Central memory CD8-positive, alpha-beta T cell (primary cell): ENCODE measurements at regions not wholly inside any gene's neighbourhood (a gene's known extent, or its start where the extent isn't known, plus 50 kb on each side); places are given as distances from the start of the nearest gene placed in this dataset.

Source experiments
- ATAC-seq: fragments of 150-1000 bp; cut with Tn5 transposase; replicated peaks from 2 replicates; pipeline ENCODE4 v1.10.0; 2022; ENCODE audit warnings: mild to moderate bottlenecking, moderate FRiP score, moderate number of reproducible peaks; ENCODE audit not compliant: poor library complexity, severe bottlenecking; ENCODE audit errors: extremely low read depth
- DNase-seq, 2 donors: peaks; one replicate each; pipeline ENCODE4 v3.0.0; 2021; ENCODE audit warnings: low spot score in 2 of 2
- H3K27ac Mint-ChIP-seq: one replicate; pipeline ENCODE4 v1.8.0; 2022; ENCODE audit warnings: low read depth, mild to moderate bottlenecking, moderate library complexity, mixed read lengths
- H3K27me3 Mint-ChIP-seq: one replicate; pipeline ENCODE4 v1.8.0; 2022; ENCODE audit warnings: mixed read lengths
- H3K36me3 Mint-ChIP-seq: one replicate; pipeline ENCODE4 v1.8.0; 2022; ENCODE audit warnings: mild to moderate bottlenecking, moderate library complexity, mixed read lengths; ENCODE audit not compliant: insufficient read depth
- H3K4me1 Mint-ChIP-seq: one replicate; pipeline ENCODE4 v1.8.0; 2022; ENCODE audit warnings: mixed read lengths
- H3K4me3 Mint-ChIP-seq: one replicate; pipeline ENCODE4 v1.8.0; 2022; ENCODE audit warnings: mild to moderate bottlenecking, moderate library complexity, mixed read lengths
- H3K9me3 Mint-ChIP-seq: one replicate; pipeline ENCODE4 v1.8.0; 2022; ENCODE audit warnings: mixed read lengths

- ATAC-seq: no peak
- no peak overlapping the region for H3K27ac Mint-ChIP-seq
These were observed 93.4 kb upstream of the IRX4 start for GRCh38 chr5:1975898-1976765.

GRCh38 chr5:1975406-1975715 lies 92.6 kb upstream of the IRX4 start:
- Mint-ChIP-seq H3K36me3 (no peaks in the 10 kb centered on the region), H3K27ac (no peak overlapping the region), H3K4me1 (no peaks in the 10 kb centered on the region), H3K4me3 (no peak overlapping the region), H3K9me3 (peaks cover 4% of the 10 kb centered on the region), H3K27me3 (peaks cover 51% of the 10 kb centered on the region)
- DNase-seq: no peak
- no peak for ATAC-seq

More at GRCh38 chr5:1975898-1976765, 93.4 kb upstream of the IRX4 start:
- H3K4me3 Mint-ChIP-seq: no peak overlapping the region
- no peaks in the 10 kb centered on the region for H3K36me3 Mint-ChIP-seq
- peaks cover 4% of the 10 kb centered on the region for H3K9me3 Mint-ChIP-seq
- H3K27me3 Mint-ChIP-seq: peaks cover 53% of the 10 kb centered on the region
- H3K4me1 Mint-ChIP-seq: no peaks in the 10 kb centered on the region
- no peak for DNase-seq

- no peak overlapping the region for H3K4me3 Mint-ChIP-seq
- no peak for DNase-seq
These were observed 92.0 kb upstream of the IRX4 start for GRCh38 chr5:1974501-1975405.

GRCh38 chr5:1974081-1974480 lies 91.4 kb upstream of the IRX4 start:
- no peak overlapping the region for H3K27ac Mint-ChIP-seq
- no peak for ATAC-seq
- H3K9me3 Mint-ChIP-seq: no peaks in the 10 kb centered on the region
- peaks cover 40% of the 10 kb centered on the region for H3K27me3 Mint-ChIP-seq
- no peaks in the 10 kb centered on the region for H3K36me3 Mint-ChIP-seq
- H3K4me3 Mint-ChIP-seq: no peak overlapping the region
- DNase-seq: no peak
- no peaks in the 10 kb centered on the region for H3K4me1 Mint-ChIP-seq

More at GRCh38 chr5:1974501-1975405, 92.0 kb upstream of the IRX4 start:
- Mint-ChIP-seq H3K4me1 (no peaks in the 10 kb centered on the region), H3K36me3 (no peaks in the 10 kb centered on the region), H3K27ac (no peak overlapping the region), H3K9me3 (peaks cover 3% of the 10 kb centered on the region), H3K27me3 (peaks cover 45% of the 10 kb centered on the region)
- no peak for ATAC-seq

GRCh38 chr5:1973391-1974013 lies 90.8 kb upstream of the IRX4 start:
- DNase-seq (no peak), ATAC-seq (no peak)
- Mint-ChIP-seq H3K36me3 (no peaks in the 10 kb centered on the region), H3K9me3 (no peaks in the 10 kb centered on the region), H3K4me3 (no peak overlapping the region), H3K4me1 (no peaks in the 10 kb centered on the region), H3K27ac (no peak overlapping the region), H3K27me3 (peaks cover 40% of the 10 kb centered on the region)

- Mint-ChIP-seq H3K36me3 (no peaks in the 10 kb centered on the region), H3K4me3 (no peak overlapping the region), H3K9me3 (no peaks in the 10 kb centered on the region), H3K27ac (no peak overlapping the region), H3K4me1 (no peaks in the 10 kb centered on the region), H3K27me3 (peaks cover 44% of the 10 kb centered on the region)
- ATAC-seq (no peak), DNase-seq (no peak)
These were observed 89.2 kb upstream of the IRX4 start for GRCh38 chr5:1971944-1972343.

- H3K4me3 Mint-ChIP-seq: no peak overlapping the region
These were observed 85.0 kb upstream of the IRX4 start for GRCh38 chr5:1967736-1968135.

GRCh38 chr5:1966461-1966860 lies 83.7 kb upstream of the IRX4 start:
- DNase-seq: no peak
- H3K4me3 Mint-ChIP-seq: no peak overlapping the region
- peaks cover 23% of the 10 kb centered on the region for H3K27me3 Mint-ChIP-seq

More at GRCh38 chr5:1967736-1968135, 85.0 kb upstream of the IRX4 start:
- Mint-ChIP-seq H3K4me1 (no peaks in the 10 kb centered on the region), H3K36me3 (no peaks in the 10 kb centered on the region), H3K9me3 (no peaks in the 10 kb centered on the region), H3K27me3 (peaks cover 32% of the 10 kb centered on the region), H3K27ac (no peak overlapping the region)
- DNase-seq: no peak
- ATAC-seq: no peak

GRCh38 chr5:1965925-1966324 lies 83.2 kb upstream of the IRX4 start:
- ATAC-seq: no peak
- no peak for DNase-seq

More at GRCh38 chr5:1966461-1966860, 83.7 kb upstream of the IRX4 start:
- Mint-ChIP-seq H3K27ac (no peak overlapping the region), H3K4me1 (no peaks in the 10 kb centered on the region), H3K36me3 (no peaks in the 10 kb centered on the region), H3K9me3 (no peaks in the 10 kb centered on the region)
- ATAC-seq: no peak

GRCh38 chr5:1963941-1964451 lies 81.3 kb upstream of the IRX4 start:
- no peak overlapping the region for H3K27ac Mint-ChIP-seq
- H3K4me1 Mint-ChIP-seq: no peaks in the 10 kb centered on the region
- H3K9me3 Mint-ChIP-seq: no peaks in the 10 kb centered on the region
- H3K4me3 Mint-ChIP-seq: no peak overlapping the region
- peaks cover 23% of the 10 kb centered on the region for H3K27me3 Mint-ChIP-seq
- ATAC-seq: no peak
- no peak for DNase-seq
- H3K36me3 Mint-ChIP-seq: no peaks in the 10 kb centered on the region

More at GRCh38 chr5:1965925-1966324, 83.2 kb upstream of the IRX4 start:
- Mint-ChIP-seq H3K9me3 (no peaks in the 10 kb centered on the region), H3K27ac (no peak overlapping the region), H3K4me1 (no peaks in the 10 kb centered on the region), H3K27me3 (peaks cover 23% of the 10 kb centered on the region), H3K36me3 (no peaks in the 10 kb centered on the region), H3K4me3 (no peak overlapping the region)

GRCh38 chr5:1963358-1963757 lies 80.6 kb upstream of the IRX4 start:
- no peak overlapping the region for H3K27ac Mint-ChIP-seq
- no peak for ATAC-seq
- no peaks in the 10 kb centered on the region for H3K36me3 Mint-ChIP-seq

GRCh38 chr5:1962619-1963355 lies 80.1 kb upstream of the IRX4 start:
- H3K27me3 Mint-ChIP-seq: peaks cover 23% of the 10 kb centered on the region
- no peaks in the 10 kb centered on the region for H3K36me3 Mint-ChIP-seq
- ATAC-seq: no peak
- no peak overlapping the region for H3K4me3 Mint-ChIP-seq
- no peaks in the 10 kb centered on the region for H3K9me3 Mint-ChIP-seq
- no peak overlapping the region for H3K27ac Mint-ChIP-seq
- H3K4me1 Mint-ChIP-seq: no peaks in the 10 kb centered on the region
- no peak for DNase-seq

More at GRCh38 chr5:1963358-1963757, 80.6 kb upstream of the IRX4 start:
- Mint-ChIP-seq H3K4me3 (no peak overlapping the region), H3K9me3 (no peaks in the 10 kb centered on the region), H3K27me3 (peaks cover 23% of the 10 kb centered on the region), H3K4me1 (no peaks in the 10 kb centered on the region)
- DNase-seq: no peak
